ENCODE measurements at regions not wholly inside any gene's neighbourhood (a gene's known extent, or its start where the extent isn't known, plus 50 kb on each side); places are given as distances from the start of the nearest gene placed in this dataset.

DNA sequence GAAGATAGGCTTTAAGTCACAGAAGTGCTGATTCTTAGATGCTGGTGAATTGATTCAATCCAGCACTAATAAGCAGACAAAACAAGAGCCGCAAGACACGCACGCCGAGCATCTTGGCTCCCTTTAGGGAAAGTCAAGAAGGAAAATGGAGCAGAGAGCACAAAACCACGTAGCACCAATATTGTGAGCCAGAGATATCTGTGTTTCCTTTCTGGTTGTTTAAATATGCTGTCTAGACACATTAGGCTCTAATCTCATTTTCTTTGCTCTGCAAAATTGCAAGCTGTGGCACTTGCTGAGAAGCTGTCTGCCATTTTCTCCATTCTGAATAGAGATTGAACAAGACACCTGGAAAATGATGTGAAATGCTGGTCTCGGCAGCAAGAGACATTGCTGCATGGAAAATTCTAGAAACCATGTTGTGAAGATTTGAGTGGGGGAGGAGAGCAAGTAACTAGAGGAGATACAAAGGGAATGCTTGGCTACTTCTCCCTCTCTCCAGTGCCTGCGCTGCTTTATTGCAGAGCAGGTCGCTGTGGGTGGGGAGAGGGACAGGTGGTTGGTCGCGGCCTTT lies 336.3 kb downstream of the MED10 start:
- no peak for DNase-seq (ENCODE audit: low read depth, low spot score)
- H3K4me3 ChIP-seq (ENCODE audit: low read depth, low read length): no peak overlapping the region
- no peak for TF ChIP-seq CTCF (IDR thresholded peaks at IDR 0.05; ENCODE audit: low read depth, low read length)
- in situ Hi-C loops (cut with HindIII; ENCODE audit: low sequenced_read_pairs): no loop called here

GRCh38 chr5:6039111-6039510 lies 339.2 kb downstream of the MED10 start:
- TF ChIP-seq CTCF (IDR thresholded peaks at IDR 0.05; ENCODE audit: low read depth, low read length): no peak
- in situ Hi-C loops (cut with HindIII; ENCODE audit: low sequenced_read_pairs): no loop called here

DNA sequence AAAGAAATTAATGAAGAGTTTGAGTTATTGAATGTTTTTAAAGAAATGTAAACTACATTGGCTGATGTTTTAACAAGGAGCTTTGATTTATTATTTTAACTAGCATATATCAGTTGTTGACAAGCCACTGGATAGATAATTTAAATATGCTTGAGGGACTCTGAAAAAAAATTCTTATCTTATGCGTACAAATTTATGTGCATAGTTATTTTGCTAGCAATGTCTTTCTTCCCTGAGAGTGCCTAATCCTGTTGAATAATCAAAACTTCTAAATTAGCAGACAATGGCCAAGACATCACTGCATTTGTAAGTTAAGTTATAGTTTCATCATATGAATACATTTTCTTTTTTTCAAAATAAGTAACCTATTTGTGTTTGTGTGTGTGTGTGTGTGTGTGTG lies 342.3 kb downstream of the MED10 start:
- no peak for DNase-seq (ENCODE audit: low read depth, low spot score)
- no peak for TF ChIP-seq CTCF (IDR thresholded peaks at IDR 0.05; ENCODE audit: low read depth, low read length)
- H3K4me3 ChIP-seq (ENCODE audit: low read depth, low read length): no peak overlapping the region
- in situ Hi-C loops (cut with HindIII; ENCODE audit: low sequenced_read_pairs): no loop called here

More at GRCh38 chr5:6039111-6039510, 339.2 kb downstream of the MED10 start:
- no peak for DNase-seq (ENCODE audit: low read depth, low spot score)
- H3K4me3 ChIP-seq (ENCODE audit: low read depth, low read length): no peak overlapping the region

GRCh38 chr5:6029811-6030271 lies 348.5 kb downstream of the MED10 start:
- in situ Hi-C loops (cut with HindIII; ENCODE audit: low sequenced_read_pairs): no loop called here
- TF ChIP-seq CTCF (IDR thresholded peaks at IDR 0.05; ENCODE audit: low read depth, low read length): no peak
- no peak for DNase-seq (ENCODE audit: low read depth, low spot score)
- H3K4me3 ChIP-seq (ENCODE audit: low read depth, low read length): no peak overlapping the region

GRCh38 chr5:6026766-6027406 lies 351.5 kb downstream of the MED10 start:
- TF ChIP-seq CTCF (IDR thresholded peaks at IDR 0.05; ENCODE audit: low read depth, low read length): no peak
- in situ Hi-C loops (cut with HindIII; ENCODE audit: low sequenced_read_pairs): no loop called here
- no peak for DNase-seq (ENCODE audit: low read depth, low spot score)
- no peak overlapping the region for H3K4me3 ChIP-seq (ENCODE audit: low read depth, low read length)

- in situ Hi-C loops (cut with HindIII; ENCODE audit: low sequenced_read_pairs): no loop called here
- no peak overlapping the region for H3K4me3 ChIP-seq (ENCODE audit: low read depth, low read length)
- TF ChIP-seq CTCF (IDR thresholded peaks at IDR 0.05; ENCODE audit: low read depth, low read length): no peak
- no peak for DNase-seq (ENCODE audit: low read depth, low spot score)
Observed at GRCh38 chr5:6019612-6020011, 358.7 kb downstream of the MED10 start.

All from astrocyte of the spinal cord (primary cell).